CD14-positive monocyte (primary cell): ENCODE measurements at regions not wholly inside any gene's neighbourhood (a gene's known extent, or its start where the extent isn't known, plus 50 kb on each side); places are given as distances from the start of the nearest gene placed in this dataset.

Experiments used
- DNase-seq, 3 donors: peaks; one replicate each; pipeline ENCODE4 v3.0.0-alpha.2; 2011 to 2022
- H2AFZ ChIP-seq: 2 replicates; pipeline ENCODE4 v1.6.0; 2012; ENCODE audit warnings: mild to moderate bottlenecking, low read depth, low read length, inconsistent platforms; ENCODE audit not compliant: insufficient read depth, poor library complexity, severe bottlenecking
- H3K27ac ChIP-seq, 2 donors: 1 replicate in 1 of 2; 2 replicates in 1 of 2; pipeline ENCODE4 v1.5.1; 2012 to 2013; ENCODE audit warnings: low read length in 2 of 2, control low read depth in 1 of 2, inconsistent platforms in 1 of 2, low read depth in 1 of 2, mild to moderate bottlenecking in 1 of 2
- H3K27me3 ChIP-seq, 2 donors: one replicate each; pipeline versions ENCODE4 v1.6.0 to v1.6.1; 2011 to 2013; ENCODE audit warnings: low read length in 2 of 2; ENCODE audit not compliant: control insufficient read depth in 2 of 2, insufficient read depth in 2 of 2
- H3K36me3 ChIP-seq, 2 donors: replicated peaks in 1 of 2; 1 replicate in 1 of 2; 2 replicates in 1 of 2; pipeline versions ENCODE4 v1.5.1 to v1.6.1; 2012 to 2013; ENCODE audit warnings: low read length in 2 of 2, control low read depth in 1 of 2, inconsistent platforms in 1 of 2, mild to moderate bottlenecking in 1 of 2; ENCODE audit not compliant: insufficient read depth in 2 of 2, control insufficient read depth in 1 of 2
- H3K4me1 ChIP-seq, 2 donors: 1 replicate in 1 of 2; 2 replicates in 1 of 2; pipeline versions ENCODE4 v1.5.1 to v1.6.1; 2012 to 2013; ENCODE audit warnings: low read length in 2 of 2, control low read depth in 1 of 2, inconsistent platforms in 1 of 2, mild to moderate bottlenecking in 1 of 2, moderate library complexity in 1 of 2; ENCODE audit not compliant: insufficient read depth in 2 of 2, control insufficient read depth in 1 of 2
- H3K4me2 ChIP-seq: replicated peaks from 2 replicates; pipeline ENCODE3; 2012; ENCODE audit warnings: low read length, moderate library complexity, mild to moderate bottlenecking; ENCODE audit not compliant: poor library complexity, severe bottlenecking; ENCODE audit errors: extremely low read depth
- H3K4me3 ChIP-seq, 3 experiments: fragments of 200-600 bp in 1 of 3; sonication (generic) in 1 of 3; replicated peaks in 1 of 3; 1 replicate in 2 of 3; 2 replicates in 1 of 3; pipeline ENCODE4 v1.5.1; 2011 to 2013; ENCODE audit warnings: low read length in 3 of 3, mild to moderate bottlenecking in 3 of 3, control low read depth in 2 of 3, low read depth in 2 of 3, inconsistent platforms in 1 of 3, moderate library complexity in 1 of 3
- H3K79me2 ChIP-seq: 2 replicates; pipeline ENCODE4 v1.6.0; 2012; ENCODE audit warnings: mild to moderate bottlenecking, control low read depth, inconsistent platforms, low read length, moderate library complexity; ENCODE audit not compliant: insufficient read depth
- H3K9ac ChIP-seq: 2 replicates; pipeline ENCODE4 v1.6.0; 2017; ENCODE audit warnings: low read length, mild to moderate bottlenecking; ENCODE audit not compliant: insufficient read depth, poor library complexity, severe bottlenecking
- H3K9me3 ChIP-seq, 2 donors: replicated peaks in 1 of 2; 1 replicate in 1 of 2; 2 replicates in 1 of 2; pipeline versions ENCODE4 v1.5.1 to v1.6.1; 2012 to 2013; ENCODE audit warnings: low read length in 2 of 2, control low read depth in 1 of 2; ENCODE audit not compliant: control insufficient read depth in 1 of 2, insufficient read depth in 1 of 2
- H4K20me1 ChIP-seq: 2 replicates; pipeline ENCODE4 v1.6.0; 2012; ENCODE audit warnings: mild to moderate bottlenecking, low read length, control low read depth, moderate library complexity; ENCODE audit not compliant: insufficient read depth
- H3K27ac Mint-ChIP-seq, 7 donors: one replicate each; pipeline ENCODE4 v1.8.0; 2020; ENCODE audit warnings: mild to moderate bottlenecking in 7 of 7, mixed read lengths in 7 of 7, moderate library complexity in 6 of 7, inconsistent platforms in 2 of 7
- H3K27me3 Mint-ChIP-seq, 3 donors: one replicate each; pipeline ENCODE4 v1.8.0; 2021 to 2022; ENCODE audit warnings: low read depth in 3 of 3, mild to moderate bottlenecking in 3 of 3, mixed read lengths in 3 of 3, moderate library complexity in 3 of 3, inconsistent platforms in 1 of 3
- H3K36me3 Mint-ChIP-seq, 2 donors: one replicate each; pipeline ENCODE4 v1.8.0; 2020; ENCODE audit warnings: mixed read lengths in 2 of 2, inconsistent platforms in 1 of 2, mild to moderate bottlenecking in 1 of 2
- H3K4me1 Mint-ChIP-seq: one replicate; pipeline ENCODE4 v1.8.0; 2020; ENCODE audit warnings: mild to moderate bottlenecking, mixed read lengths
- H3K4me3 Mint-ChIP-seq, 2 donors: one replicate each; pipeline ENCODE4 v1.8.0; 2020; ENCODE audit warnings: mild to moderate bottlenecking in 2 of 2, mixed read lengths in 2 of 2, moderate library complexity in 1 of 2
- H3K9me3 Mint-ChIP-seq, 7 donors: one replicate each; pipeline ENCODE4 v1.8.0; 2020 to 2022; ENCODE audit warnings: mixed read lengths in 7 of 7, mild to moderate bottlenecking in 6 of 7, moderate library complexity in 6 of 7, inconsistent platforms in 2 of 7
- CTCF ChIP-seq: fragments of 200-600 bp; IDR thresholded peaks from one replicate; pipeline ENCODE4 v1.8.0; 2022; ENCODE audit warnings: antibody characterized with exemption, mild to moderate bottlenecking
- WGBS: methylation state at CpG from one replicate; pipeline ENCODE4 v1.1.5; 2013; ENCODE audit warnings: missing lambda C conversion rate; ENCODE audit not compliant: insufficient coverage; 5-methylcytosine and 5-hydroxymethylcytosine counted together
- intact Hi-C, 2 donors: fragments of 100-400 bp; cut with micrococcal nuclease; formaldehyde crosslinking; loops; one replicate each; pipeline versions ENCODE4 v1.15.0 to v1.15.1; 2023

DNA sequence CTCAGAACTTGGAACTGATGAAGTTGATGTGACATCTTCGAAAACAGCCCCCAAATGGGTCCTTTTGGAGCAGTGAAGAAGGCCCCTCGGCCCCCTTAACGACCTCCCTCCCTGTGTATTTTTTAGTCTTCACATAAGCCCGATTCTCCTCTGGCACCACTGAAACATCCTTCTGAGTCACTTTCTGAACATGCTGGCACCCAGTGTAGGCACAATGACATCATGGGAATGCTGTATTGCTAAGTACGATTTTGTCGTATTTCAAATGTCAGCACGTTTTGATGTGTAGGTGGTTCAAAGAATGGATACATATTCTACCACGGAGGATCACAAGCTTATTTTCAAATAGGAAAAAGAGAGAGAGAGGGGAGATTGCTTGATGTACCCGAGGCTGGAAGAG lies 111.7 kb upstream of the RIOK3 start:
- no peak for TF ChIP-seq CTCF
- no peak overlapping the region for H3K9ac ChIP-seq
- no peak overlapping the region for H2AFZ ChIP-seq
- no peaks in the 10 kb centered on the region for H3K27me3 Mint-ChIP-seq
- H3K27ac Mint-ChIP-seq, result no peak overlapping the region
- no peaks in the 10 kb centered on the region for H3K36me3 ChIP-seq
- H3K4me3 Mint-ChIP-seq, result no peak overlapping the region
- H3K9me3 ChIP-seq, result no peaks in the 10 kb centered on the region
- H3K27ac ChIP-seq, result no peak overlapping the region
- H3K36me3 Mint-ChIP-seq, result peaks cover 6 to 9% of the 10 kb centered on the region in 2 donors
- peaks cover 0 to 3% (median 0%) of the 10 kb centered on the region in 7 donors for H3K9me3 Mint-ChIP-seq
- intact Hi-C loops, result no loop called here
- H3K27me3 ChIP-seq, result no peaks in the 10 kb centered on the region
- H3K4me3 ChIP-seq, result no peak overlapping the region
- no peaks in the 10 kb centered on the region for H3K4me1 Mint-ChIP-seq
- no peak for DNase-seq
- no peaks in the 10 kb centered on the region for H3K4me1 ChIP-seq
- no peaks in the 10 kb centered on the region for H4K20me1 ChIP-seq
- WGBS, result 100% methylated on average over 2 of the region's 9 CpGs
- H3K4me2 ChIP-seq, result no peak overlapping the region
- H3K79me2 ChIP-seq, result no peaks in the 10 kb centered on the region

- Mint-ChIP-seq H3K36me3 (peaks cover 5 to 6% of the 10 kb centered on the region in 2 donors), H3K9me3 (peaks cover 0 to 3% (median 0%) of the 10 kb centered on the region in 7 donors), H3K27me3 (no peaks in the 10 kb centered on the region), H3K4me3 (no peak overlapping the region), H3K27ac (no peak overlapping the region), H3K4me1 (no peaks in the 10 kb centered on the region)
- intact Hi-C loops, result no loop called here
- no peaks in the 10 kb centered on the region for H4K20me1 ChIP-seq
- H3K4me3 ChIP-seq, result no peak overlapping the region
- no peak overlapping the region for H3K27ac ChIP-seq
- no peak for TF ChIP-seq CTCF
- H3K9ac ChIP-seq, result no peak overlapping the region
- H2AFZ ChIP-seq, result no peak overlapping the region
- no peaks in the 10 kb centered on the region for H3K27me3 ChIP-seq
- no peaks in the 10 kb centered on the region for H3K36me3 ChIP-seq
- no peaks in the 10 kb centered on the region for H3K9me3 ChIP-seq
- no peak overlapping the region for H3K4me2 ChIP-seq
- no peaks in the 10 kb centered on the region for H3K79me2 ChIP-seq
- no peaks in the 10 kb centered on the region for H3K4me1 ChIP-seq
- no peak for DNase-seq
These were observed 111.1 kb upstream of the RIOK3 start for GRCh38 chr18:23341983-23342382.
